ENCODE measurements at regions not wholly inside any gene's neighbourhood (a gene's known extent, or its start where the extent isn't known, plus 50 kb on each side); places are given as distances from the start of the nearest gene placed in this dataset.
A peak's percentile ranks its signal among the peaks of the same experiment; 100 is the strongest.

GRCh38 chr4:79650794-79651431, 242.9 kb upstream of the GK2 start:
- ATAC-seq, result peak; percentile 29
- peak overlapping the region; percentile 98 for H3K27ac Mint-ChIP-seq
- peaks cover 72% of the 10 kb centered on the region for H3K4me1 Mint-ChIP-seq
- CTCF ChIA-PET, result no interaction called here
- no peaks in the 10 kb centered on the region for H3K27me3 Mint-ChIP-seq (ENCODE audit: low read depth)
- no peaks in the 10 kb centered on the region for H3K36me3 Mint-ChIP-seq
- POLR2A ChIA-PET, result no interaction called here
- H3K9me3 Mint-ChIP-seq, result peaks cover 4% of the 10 kb centered on the region; the same call in 1 of the 2 replicates
- peak overlapping the region; percentile 42 for H3K4me3 Mint-ChIP-seq
- no peak for DNase-seq (ENCODE audit: low spot score)
- TF ChIP-seq ZMAT4 (CRISPR knock-in tag; IDR thresholded peaks at IDR 0.05) (no peak), EMX1 (CRISPR knock-in tag; IDR thresholded peaks at IDR 0.05) (no peak), ATF1 (CRISPR knock-in tag; IDR thresholded peaks at IDR 0.05) (no peak), USF1 (CRISPR knock-in tag; IDR thresholded peaks at IDR 0.05) (no peak), E2F5 (CRISPR knock-in tag; IDR thresholded peaks at IDR 0.05) (no peak), NFE2L1 (CRISPR knock-in tag; IDR thresholded peaks at IDR 0.05) (no peak), ZNF138 (CRISPR knock-in tag; conservative IDR thresholded peaks at IDR 0.05) (no peak)

- H3K4me3 Mint-ChIP-seq, result no peak overlapping the region
- peaks cover 79% of the 10 kb centered on the region for H3K4me1 Mint-ChIP-seq
- H3K27me3 Mint-ChIP-seq (ENCODE audit: low read depth), result no peaks in the 10 kb centered on the region
- ATAC-seq, result no peak
- no peaks in the 10 kb centered on the region for H3K36me3 Mint-ChIP-seq
- H3K9me3 Mint-ChIP-seq, result peaks cover 3% of the 10 kb centered on the region; the same call in 1 of the 2 replicates
- TF ChIP-seq SOX15 (CRISPR knock-in tag; IDR thresholded peaks at IDR 0.05) (no peak), ELF4 (CRISPR knock-in tag; IDR thresholded peaks at IDR 0.05; ENCODE audit: low read depth) (no peak), HMGA2 (CRISPR knock-in tag; IDR thresholded peaks at IDR 0.05) (no peak), ZNF281 (CRISPR knock-in tag; IDR thresholded peaks at IDR 0.05) (no peak), ZNF396 (CRISPR knock-in tag; IDR thresholded peaks at IDR 0.05; ENCODE audit: borderline replicate concordance) (no peak), EMX1 (CRISPR knock-in tag; IDR thresholded peaks at IDR 0.05) (no peak), TP53 (CRISPR knock-in tag; IDR thresholded peaks at IDR 0.05) (no peak), SMAD3 (CRISPR knock-in tag; IDR thresholded peaks at IDR 0.05; ENCODE audit: borderline replicate concordance) (no peak), ZNF219 (CRISPR knock-in tag; IDR thresholded peaks at IDR 0.05; ENCODE audit: borderline replicate concordance) (no peak), NR1H2 (CRISPR knock-in tag; IDR thresholded peaks at IDR 0.05) (no peak), ZNF317 (CRISPR knock-in tag; IDR thresholded peaks at IDR 0.05; ENCODE audit: borderline replicate concordance, low read depth) (no peak), ATF2 (CRISPR knock-in tag; IDR thresholded peaks at IDR 0.05; ENCODE audit: borderline replicate concordance, low read depth) (no peak), CDX4 (CRISPR knock-in tag; IDR thresholded peaks at IDR 0.05; ENCODE audit: borderline replicate concordance) (no peak), OVOL2 (CRISPR knock-in tag; IDR thresholded peaks at IDR 0.05; ENCODE audit: borderline replicate concordance) (no peak), MYBL2 (CRISPR knock-in tag; IDR thresholded peaks at IDR 0.05) (no peak), TEAD4 (CRISPR knock-in tag; IDR thresholded peaks at IDR 0.05) (no peak), TEAD1 (CRISPR knock-in tag; IDR thresholded peaks at IDR 0.05) (no peak), USF1 (CRISPR knock-in tag; IDR thresholded peaks at IDR 0.05) (no peak), FOXP1 (CRISPR knock-in tag; IDR thresholded peaks at IDR 0.05; ENCODE audit: borderline replicate concordance) (no peak), ATF6 (CRISPR knock-in tag; IDR thresholded peaks at IDR 0.05) (no peak)
- POLR2A ChIA-PET, result no interaction called here
- peak overlapping the region; percentile 98 for H3K27ac Mint-ChIP-seq
- no peak for DNase-seq (ENCODE audit: low spot score)
- CTCF ChIA-PET, result no interaction called here
Measured at GRCh38 chr4:79650217-79650616, 242.2 kb upstream of the GK2 start.
